ENCODE measurements at regions not wholly inside any gene's neighbourhood (a gene's known extent, or its start where the extent isn't known, plus 50 kb on each side); places are given as distances from the start of the nearest gene placed in this dataset.
"Not testable (repeated sequence)": the region's sequence is repeated elsewhere in the genome, so short reads cannot be mapped to it uniquely, and the experiment has no call there.

DNA sequence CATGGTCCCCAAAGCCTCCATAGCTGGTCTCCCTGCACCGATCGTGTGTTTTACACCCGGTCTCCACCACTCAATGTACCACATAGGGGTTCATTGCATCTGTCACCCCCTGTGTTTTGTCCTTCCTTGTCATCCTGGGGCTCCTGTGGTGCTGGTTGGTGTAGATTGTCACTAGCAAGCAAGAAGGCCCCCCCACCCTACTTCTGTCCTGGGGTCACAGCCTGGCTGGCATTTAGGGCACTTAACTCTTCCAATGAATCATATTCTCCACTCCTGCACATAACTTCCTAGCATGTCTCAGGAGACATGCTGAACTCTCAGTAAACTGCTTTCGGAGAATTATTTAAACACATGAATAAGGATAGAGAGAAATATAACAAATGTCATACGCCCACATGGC is 161.4 kb downstream of the BCL2L11 start:
- H3K4me3 ChIP-seq (replicated peaks; ENCODE audit: insufficient read depth, low read length); H3K27me3 ChIP-seq (ENCODE audit: insufficient read depth, poor library complexity, severe bottlenecking); DNase-seq (ENCODE audit: low read depth in 1 of 2, low spot score in 1 of 2): not testable (repeated sequence)

GRCh38 chr2:111287646-111288568 is 167.2 kb downstream of the BCL2L11 start:
- not testable (repeated sequence) for DNase-seq (ENCODE audit: low read depth in 1 of 2, low spot score in 1 of 2); H3K4me3 ChIP-seq (replicated peaks; ENCODE audit: insufficient read depth, low read length); H3K27me3 ChIP-seq (ENCODE audit: insufficient read depth, poor library complexity, severe bottlenecking); H3K27ac ChIP-seq (replicated peaks)

More for the DNA sequence above, 161.4 kb downstream of the BCL2L11 start:
- H3K27ac ChIP-seq (replicated peaks): not testable (repeated sequence)

GRCh38 chr2:111290370-111290769 is 169.7 kb downstream of the BCL2L11 start:
- not testable (repeated sequence) for DNase-seq (ENCODE audit: low read depth in 1 of 2, low spot score in 1 of 2); H3K4me3 ChIP-seq (replicated peaks; ENCODE audit: insufficient read depth, low read length); H3K27me3 ChIP-seq (ENCODE audit: insufficient read depth, poor library complexity, severe bottlenecking); H3K27ac ChIP-seq (replicated peaks)

GRCh38 chr2:111291566-111291965 is 170.9 kb downstream of the BCL2L11 start:
- DNase-seq (ENCODE audit: low read depth in 1 of 2, low spot score in 1 of 2); H3K27ac ChIP-seq (replicated peaks); H3K4me3 ChIP-seq (replicated peaks; ENCODE audit: insufficient read depth, low read length); H3K27me3 ChIP-seq (ENCODE audit: insufficient read depth, poor library complexity, severe bottlenecking): not testable (repeated sequence)

DNA sequence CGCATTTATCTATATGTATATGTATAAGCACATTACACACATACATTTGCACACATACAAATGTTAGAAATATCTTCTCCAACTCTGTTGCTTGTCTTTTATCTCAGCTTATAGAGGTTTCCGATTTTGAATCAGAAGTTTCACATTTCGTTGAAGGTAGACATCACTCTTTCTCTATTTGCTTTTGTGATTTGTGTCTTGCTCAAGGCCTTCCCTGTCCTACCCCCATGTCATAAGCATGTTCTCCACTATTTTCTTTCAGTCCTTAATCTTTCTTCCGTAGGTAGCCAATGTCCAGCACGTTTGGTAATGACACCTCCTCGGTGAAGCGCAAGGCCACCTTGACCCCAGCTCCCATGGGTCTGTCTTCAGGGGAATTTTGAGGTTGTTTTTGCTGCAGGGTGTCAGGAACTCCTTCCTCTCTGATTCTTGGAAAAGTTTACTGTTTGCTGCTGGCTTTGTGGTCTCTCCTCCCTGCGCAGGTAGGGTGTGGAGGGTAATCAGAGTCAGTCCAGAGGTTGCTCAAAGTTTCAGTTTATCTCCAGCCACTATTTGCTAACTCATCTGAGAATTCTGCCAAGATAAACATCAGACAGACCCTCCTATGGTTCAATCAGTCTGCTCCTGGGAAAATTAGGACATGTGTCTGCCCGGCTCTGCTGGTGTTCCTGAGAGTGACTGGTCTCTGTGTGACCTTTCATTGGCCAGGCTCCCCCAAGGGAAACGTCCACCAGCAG is 171.7 kb downstream of the BCL2L11 start:
- not testable (repeated sequence) for DNase-seq (ENCODE audit: low read depth in 1 of 2, low spot score in 1 of 2); H3K27ac ChIP-seq (replicated peaks); H3K4me3 ChIP-seq (replicated peaks; ENCODE audit: insufficient read depth, low read length); H3K27me3 ChIP-seq (ENCODE audit: insufficient read depth, poor library complexity, severe bottlenecking)

- not testable (repeated sequence) for H3K27ac ChIP-seq (replicated peaks); H3K4me3 ChIP-seq (replicated peaks; ENCODE audit: insufficient read depth, low read length); H3K27me3 ChIP-seq (ENCODE audit: insufficient read depth, poor library complexity, severe bottlenecking); DNase-seq (ENCODE audit: low read depth in 1 of 2, low spot score in 1 of 2)
Measured at GRCh38 chr2:111294699-111295098, 174.0 kb downstream of the BCL2L11 start.

- not testable (repeated sequence) for H3K4me3 ChIP-seq (replicated peaks; ENCODE audit: insufficient read depth, low read length); DNase-seq (ENCODE audit: low read depth in 1 of 2, low spot score in 1 of 2); H3K27me3 ChIP-seq (ENCODE audit: insufficient read depth, poor library complexity, severe bottlenecking); H3K27ac ChIP-seq (replicated peaks)
Measured at GRCh38 chr2:111296122-111296804, 175.5 kb downstream of the BCL2L11 start.

GRCh38 chr2:111297128-111297527 is 176.4 kb downstream of the BCL2L11 start:
- not testable (repeated sequence) for DNase-seq (ENCODE audit: low read depth in 1 of 2, low spot score in 1 of 2); H3K4me3 ChIP-seq (replicated peaks; ENCODE audit: insufficient read depth, low read length); H3K27ac ChIP-seq (replicated peaks); H3K27me3 ChIP-seq (ENCODE audit: insufficient read depth, poor library complexity, severe bottlenecking)

- H3K27ac ChIP-seq (replicated peaks); H3K27me3 ChIP-seq (ENCODE audit: insufficient read depth, poor library complexity, severe bottlenecking); DNase-seq (ENCODE audit: low read depth in 1 of 2, low spot score in 1 of 2); H3K4me3 ChIP-seq (replicated peaks; ENCODE audit: insufficient read depth, low read length): not testable (repeated sequence)
Measured at GRCh38 chr2:111298927-111299326, 178.2 kb downstream of the BCL2L11 start.

DNA sequence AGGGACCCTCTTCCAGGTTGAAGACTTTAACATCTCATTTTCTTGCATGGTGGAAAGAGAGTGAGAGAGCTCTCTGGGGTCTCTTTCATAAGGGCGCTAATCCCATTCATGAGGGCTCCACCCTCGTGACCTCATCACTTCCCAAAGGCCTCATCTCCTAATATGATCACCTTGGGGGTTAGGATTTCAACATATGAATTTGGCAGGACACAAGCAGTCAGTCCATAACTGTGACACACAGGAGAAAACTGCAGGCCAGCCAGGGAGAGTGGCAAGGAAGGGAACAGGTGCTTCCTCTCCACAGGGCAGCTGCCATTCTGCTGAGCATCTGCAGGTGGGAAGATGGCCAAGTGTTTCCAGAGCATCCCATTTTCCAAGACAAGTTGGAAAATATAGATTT is 178.9 kb downstream of the BCL2L11 start:
- not testable (repeated sequence) for DNase-seq (ENCODE audit: low read depth in 1 of 2, low spot score in 1 of 2); H3K27me3 ChIP-seq (ENCODE audit: insufficient read depth, poor library complexity, severe bottlenecking); H3K4me3 ChIP-seq (replicated peaks; ENCODE audit: insufficient read depth, low read length); H3K27ac ChIP-seq (replicated peaks)

DNA sequence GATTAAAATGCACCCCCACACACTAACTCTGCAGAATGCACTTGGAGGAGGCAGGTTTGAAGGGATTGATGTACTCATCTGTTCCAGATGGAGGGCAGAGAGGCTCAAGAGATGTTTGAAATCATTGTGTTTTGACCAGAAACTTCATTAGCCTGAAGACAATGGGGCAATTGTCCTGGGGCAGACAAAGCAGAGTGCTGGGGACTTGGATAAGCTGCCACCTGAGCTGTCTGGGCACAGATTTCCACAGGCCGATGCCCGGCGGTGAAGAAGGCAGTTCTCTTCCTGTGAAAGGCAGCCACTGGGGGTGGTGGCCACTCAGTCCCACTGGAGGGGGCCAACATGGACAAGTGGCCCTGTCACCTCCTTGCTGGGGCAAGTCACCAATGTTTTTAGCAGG is 181.0 kb downstream of the BCL2L11 start:
- not testable (repeated sequence) for H3K27me3 ChIP-seq (ENCODE audit: insufficient read depth, poor library complexity, severe bottlenecking); DNase-seq (ENCODE audit: low read depth in 1 of 2, low spot score in 1 of 2); H3K4me3 ChIP-seq (replicated peaks; ENCODE audit: insufficient read depth, low read length); H3K27ac ChIP-seq (replicated peaks)

GRCh38 chr2:111302397-111303218 is 181.9 kb downstream of the BCL2L11 start:
- not testable (repeated sequence) for H3K27ac ChIP-seq (replicated peaks); DNase-seq (ENCODE audit: low read depth in 1 of 2, low spot score in 1 of 2); H3K27me3 ChIP-seq (ENCODE audit: insufficient read depth, poor library complexity, severe bottlenecking); H3K4me3 ChIP-seq (replicated peaks; ENCODE audit: insufficient read depth, low read length)

DNA sequence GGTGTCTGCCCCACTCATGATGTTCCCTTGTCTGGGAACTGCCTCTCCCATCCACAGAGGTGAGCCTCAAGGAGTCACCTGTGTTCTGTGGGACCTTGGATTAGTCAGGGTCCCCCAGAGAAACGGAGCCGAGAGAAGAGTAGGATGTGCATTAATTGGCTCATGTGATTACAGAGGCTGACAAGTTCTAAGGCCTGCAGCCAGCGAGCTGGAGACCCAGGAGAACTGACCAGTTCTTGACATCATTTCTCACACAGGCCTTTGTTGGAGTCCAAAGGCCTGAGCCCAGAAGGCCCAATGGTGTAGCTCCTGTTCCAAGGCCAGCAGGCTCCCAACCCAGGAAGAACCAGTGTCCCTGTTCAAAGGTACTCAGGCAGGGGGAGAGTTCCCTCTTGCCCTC is 186.6 kb downstream of the BCL2L11 start:
- not testable (repeated sequence) for H3K4me3 ChIP-seq (replicated peaks; ENCODE audit: insufficient read depth, low read length); H3K27ac ChIP-seq (replicated peaks); H3K27me3 ChIP-seq (ENCODE audit: insufficient read depth, poor library complexity, severe bottlenecking); DNase-seq (ENCODE audit: low read depth in 1 of 2, low spot score in 1 of 2)
